IPS-18c (cell line): ENCODE measurements at regions not wholly inside any gene's neighbourhood (a gene's known extent, or its start where the extent isn't known, plus 50 kb on each side); places are given as distances from the start of the nearest gene placed in this dataset.
"Not testable (repeated sequence)": the region's sequence is repeated elsewhere in the genome, so short reads cannot be mapped to it uniquely, and the experiment has no call there.

Experiments
- H3K4me3 ChIP-seq: 2 replicates; pipeline ENCODE4 v1.7.0; 2013; ENCODE audit warnings: low read depth, mild to moderate bottlenecking, low read length, moderate library complexity; ENCODE audit not compliant: insufficient read depth
- H3K9me3 ChIP-seq: one replicate; pipeline ENCODE4 v1.6.1; 2013; ENCODE audit warnings: mild to moderate bottlenecking, low read length, moderate library complexity; ENCODE audit not compliant: control insufficient read depth, insufficient read depth

GRCh38 chr4:66486068-66486467 is 815.8 kb upstream of the EPHA5 start:
- Histone ChIP-seq H3K4me3 (no peak overlapping the region), H3K9me3 (no peaks in the 10 kb centered on the region)

DNA sequence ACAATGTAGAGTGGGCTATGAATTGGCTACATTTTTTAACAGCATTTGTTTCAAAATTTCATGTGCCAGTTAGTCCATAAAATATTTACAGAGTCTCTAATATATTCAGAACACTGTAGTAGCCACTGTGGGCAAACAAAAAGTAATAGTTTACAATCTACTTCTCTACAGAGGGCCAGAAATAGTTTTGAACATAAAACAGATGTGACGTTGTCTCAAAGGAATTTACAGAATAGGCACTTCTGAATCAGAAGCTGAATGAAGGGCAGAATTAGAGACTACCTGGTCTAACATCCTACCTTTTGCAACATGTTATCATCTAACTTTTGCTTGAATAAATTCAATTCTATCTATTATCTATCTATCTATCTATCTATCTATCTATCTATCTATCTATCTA is 811.9 kb upstream of the EPHA5 start:
- no peak overlapping the region for H3K4me3 ChIP-seq
- no peaks in the 10 kb centered on the region for H3K9me3 ChIP-seq

- H3K4me3 ChIP-seq = no peak overlapping the region
- H3K9me3 ChIP-seq = no peaks in the 10 kb centered on the region
These were observed 805.3 kb upstream of the EPHA5 start for GRCh38 chr4:66475596-66475995.

DNA sequence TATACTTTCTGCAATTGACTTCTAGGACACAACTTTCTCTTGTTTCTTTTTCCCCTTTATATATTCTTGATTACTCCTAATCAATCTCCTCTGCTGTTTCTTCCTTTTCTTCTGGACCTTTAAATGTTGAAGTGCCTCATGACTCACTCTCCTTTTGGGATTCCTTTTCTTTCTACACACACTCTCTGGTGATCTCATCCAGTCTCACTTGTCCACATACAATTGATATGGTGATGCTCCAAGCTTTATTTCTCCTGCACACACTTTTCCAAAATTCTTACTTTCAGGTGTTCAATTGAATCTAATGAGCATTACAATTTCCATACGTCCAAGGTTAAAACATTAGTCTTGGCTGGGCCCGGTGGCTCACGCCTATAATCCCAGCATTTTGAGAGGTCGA is 794.8 kb upstream of the EPHA5 start:
- Histone ChIP-seq H3K4me3 (no peak overlapping the region), H3K9me3 (peaks cover 5% of the 10 kb centered on the region)

DNA sequence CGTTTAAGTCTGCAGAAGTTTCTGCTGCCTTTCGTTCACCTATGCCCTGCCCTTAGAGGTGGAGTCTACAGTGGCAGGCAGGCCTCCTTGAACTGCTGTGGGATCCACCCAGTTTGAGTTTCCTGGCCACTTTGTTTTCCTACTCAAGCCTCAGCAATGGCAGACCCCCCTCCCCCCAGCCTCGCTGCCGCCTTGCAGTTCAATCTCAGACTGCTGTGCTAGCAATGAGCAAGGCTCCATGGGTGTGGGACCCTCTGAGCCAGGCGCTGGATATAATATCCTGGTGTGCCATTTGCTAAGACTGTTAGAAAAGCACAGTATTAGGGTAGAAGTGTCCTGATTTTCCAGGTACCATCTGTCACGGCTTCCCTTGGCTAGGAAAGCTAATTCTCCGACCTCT is 792.6 kb upstream of the EPHA5 start:
- not testable (repeated sequence) for H3K9me3 ChIP-seq, H3K4me3 ChIP-seq

- H3K4me3 ChIP-seq = no peak overlapping the region
- peaks cover 3% of the 10 kb centered on the region for H3K9me3 ChIP-seq
These were observed 781.5 kb upstream of the EPHA5 start for GRCh38 chr4:66451741-66452140.

- Histone ChIP-seq H3K4me3 (no peak overlapping the region), H3K9me3 (no peaks in the 10 kb centered on the region)
These were observed 772.7 kb upstream of the EPHA5 start for GRCh38 chr4:66443008-66443407.

DNA sequence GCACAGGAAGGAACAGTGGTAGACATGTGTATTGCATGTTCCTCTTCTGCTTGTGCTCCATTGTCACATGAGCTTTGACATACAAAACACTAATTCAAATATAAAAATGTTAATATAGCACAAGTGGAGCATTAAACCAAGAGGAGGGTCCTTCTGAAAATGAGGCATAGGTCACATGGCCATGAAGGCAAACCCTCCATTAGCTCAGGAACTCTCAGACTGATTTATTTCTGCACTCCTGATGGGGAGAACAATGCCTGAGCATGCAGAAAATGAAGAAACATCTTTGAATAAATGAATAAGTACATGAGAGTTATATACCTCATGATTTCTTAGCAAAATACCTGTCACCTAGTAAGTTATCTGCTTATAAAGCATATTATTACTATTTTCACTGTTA is 769.2 kb upstream of the EPHA5 start:
- Histone ChIP-seq H3K9me3 (no peaks in the 10 kb centered on the region), H3K4me3 (no peak overlapping the region)

GRCh38 chr4:66433706-66434105 is 763.4 kb upstream of the EPHA5 start:
- Histone ChIP-seq H3K4me3 (no peak overlapping the region), H3K9me3 (peaks cover 2% of the 10 kb centered on the region)

DNA sequence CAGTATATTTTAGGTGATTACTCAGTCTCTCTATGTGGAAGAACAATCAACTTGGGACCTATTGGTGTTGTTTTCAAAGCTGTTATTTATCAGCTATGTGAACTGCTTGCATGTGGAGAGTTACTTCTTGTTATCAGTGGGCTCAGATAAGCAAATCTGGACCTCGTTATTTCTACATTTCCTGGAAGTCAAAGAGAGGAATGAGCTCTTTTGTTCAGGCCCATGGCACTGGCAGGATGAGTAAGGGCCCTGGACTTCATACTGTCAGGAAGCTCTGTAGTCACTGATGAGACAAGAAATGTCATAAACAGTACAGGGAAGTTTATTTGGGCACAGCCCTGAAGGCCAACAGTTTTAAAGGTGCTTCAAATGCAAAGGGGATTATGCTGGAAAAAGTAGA is 760.6 kb upstream of the EPHA5 start:
- H3K9me3 ChIP-seq = peaks cover 2% of the 10 kb centered on the region
- no peak overlapping the region for H3K4me3 ChIP-seq

DNA sequence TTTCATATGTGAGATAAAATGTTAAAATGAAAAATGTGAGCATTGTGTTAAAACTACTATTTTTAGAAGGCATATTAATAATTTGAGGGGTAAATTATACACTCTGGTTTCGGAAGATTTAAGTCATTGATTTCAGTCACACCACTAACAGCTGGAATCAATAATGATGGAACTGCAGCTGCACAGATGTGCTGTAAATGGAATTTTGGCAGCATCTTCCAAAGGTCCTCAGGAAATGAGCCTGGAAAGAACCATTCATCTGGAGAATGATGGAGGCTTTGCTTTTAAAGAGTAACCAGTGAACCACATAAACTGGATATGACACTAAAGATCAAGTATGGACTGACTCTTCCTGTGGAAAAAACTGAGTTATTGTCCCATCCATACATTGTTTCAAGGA is 759.0 kb upstream of the EPHA5 start:
- Histone ChIP-seq H3K9me3 (peaks cover under 1% of the 10 kb centered on the region), H3K4me3 (no peak overlapping the region)

DNA sequence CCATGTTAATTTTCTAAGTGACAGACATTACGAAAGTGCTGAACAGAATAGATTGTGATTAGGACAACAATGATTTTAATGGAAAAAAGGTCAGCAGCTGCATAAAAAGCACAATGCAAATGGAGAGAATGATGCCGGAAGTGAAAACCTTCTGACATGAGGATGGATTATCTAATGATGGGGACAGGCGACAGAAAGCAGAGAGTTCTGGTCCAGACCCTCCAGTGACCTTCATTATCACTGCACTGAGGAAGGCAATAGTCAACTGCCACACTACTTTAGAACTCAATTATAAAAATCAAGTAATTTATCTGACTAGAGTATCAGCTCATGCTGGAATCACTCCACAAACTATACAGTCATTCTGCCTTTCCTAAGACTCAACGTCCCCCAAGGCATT is 746.1 kb upstream of the EPHA5 start:
- H3K9me3 ChIP-seq = no peaks in the 10 kb centered on the region
- no peak overlapping the region for H3K4me3 ChIP-seq

- no peaks in the 10 kb centered on the region for H3K9me3 ChIP-seq
- no peak overlapping the region for H3K4me3 ChIP-seq
These were observed 733.9 kb upstream of the EPHA5 start for GRCh38 chr4:66404141-66404540.

- Histone ChIP-seq H3K9me3 (no peaks in the 10 kb centered on the region), H3K4me3 (no peak overlapping the region)
These were observed 706.6 kb upstream of the EPHA5 start for GRCh38 chr4:66376921-66377320.

DNA sequence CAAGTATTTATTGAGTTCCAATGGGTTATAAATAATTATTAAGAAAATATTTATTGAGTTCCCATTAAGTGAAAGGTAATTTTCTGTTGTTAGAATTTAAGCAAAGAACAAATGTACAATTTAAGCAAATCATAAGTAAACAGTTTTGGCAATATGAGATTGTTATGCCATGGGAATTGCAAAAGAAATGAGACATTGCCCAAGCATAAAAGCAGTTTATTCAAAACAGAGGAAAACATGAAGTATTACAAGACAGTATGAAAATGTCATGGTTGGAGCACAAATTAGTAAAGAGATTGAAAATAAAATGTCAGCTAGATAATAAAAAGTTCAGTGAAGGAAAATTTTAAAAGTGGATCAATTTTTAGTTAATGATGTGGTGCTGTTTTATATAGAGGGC is 706.1 kb upstream of the EPHA5 start:
- H3K4me3 ChIP-seq = no peak overlapping the region
- H3K9me3 ChIP-seq = no peaks in the 10 kb centered on the region

DNA sequence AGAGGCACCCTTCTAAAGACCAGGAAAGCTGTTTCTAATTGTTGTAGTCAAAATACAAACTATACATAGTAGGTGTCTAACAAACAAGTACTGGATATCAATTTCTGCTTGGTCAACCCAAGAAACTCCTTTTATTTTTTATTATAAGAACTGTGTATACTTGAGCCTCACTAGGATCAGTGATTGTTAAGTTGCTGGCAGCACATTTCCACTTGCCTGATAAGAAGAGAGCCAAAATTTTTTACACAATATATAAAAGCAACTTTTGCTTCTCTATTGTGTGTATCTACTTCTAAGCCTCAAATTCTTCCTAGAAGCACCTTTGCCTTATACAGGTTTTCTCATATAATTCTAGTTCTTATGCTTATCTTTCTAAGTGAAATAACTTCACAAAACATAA is 703.0 kb upstream of the EPHA5 start:
- Histone ChIP-seq H3K9me3 (no peaks in the 10 kb centered on the region), H3K4me3 (no peak overlapping the region)

DNA sequence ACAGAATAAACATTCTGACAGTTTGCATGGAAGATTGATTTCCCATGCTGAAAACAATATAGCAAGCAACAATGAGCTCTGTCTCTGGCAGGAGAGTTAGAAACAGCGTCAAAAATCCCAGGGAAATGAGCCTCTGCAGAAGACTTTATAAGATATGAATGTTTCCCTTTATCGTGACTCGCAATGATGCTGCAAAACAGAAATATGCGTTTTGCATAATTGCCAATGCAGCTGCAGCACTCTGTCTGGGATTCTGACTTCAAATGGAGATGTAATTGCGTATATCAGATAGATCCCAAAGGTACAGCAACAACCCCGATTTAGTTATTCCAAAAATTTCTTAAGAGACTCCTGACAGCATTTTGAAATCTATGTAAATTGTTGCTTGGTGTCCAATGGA is 702.4 kb upstream of the EPHA5 start:
- H3K9me3 ChIP-seq = no peaks in the 10 kb centered on the region
- no peak overlapping the region for H3K4me3 ChIP-seq

DNA sequence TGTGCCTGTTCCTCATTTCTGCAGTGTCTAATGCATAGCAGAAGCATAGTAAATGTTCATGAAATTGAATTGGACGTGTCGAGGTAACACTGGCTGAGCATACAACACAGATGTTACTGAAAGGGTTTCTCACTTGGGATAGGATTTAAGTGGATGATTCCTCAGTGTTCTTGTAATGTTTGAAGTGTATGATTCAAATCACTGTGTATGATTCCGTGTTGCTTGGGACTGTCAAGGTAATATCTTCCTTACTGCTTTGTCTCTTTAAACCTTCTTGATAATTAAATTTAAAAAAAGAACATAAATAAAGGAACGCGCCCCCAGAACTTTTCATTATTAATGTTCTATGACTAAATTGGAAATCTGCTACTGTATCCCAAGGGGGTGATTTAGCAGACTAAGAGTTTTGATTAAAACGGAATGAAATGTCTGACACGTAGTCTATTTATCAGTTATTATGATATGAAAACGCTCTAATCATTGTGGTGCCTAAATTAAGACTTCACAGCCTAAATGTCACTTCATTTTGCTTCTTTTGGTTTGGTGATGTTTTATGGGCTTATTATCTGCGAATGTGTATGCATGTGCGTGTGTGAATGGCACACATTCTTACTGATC is 696.9 kb upstream of the EPHA5 start:
- Histone ChIP-seq H3K9me3 (no peaks in the 10 kb centered on the region), H3K4me3 (no peak overlapping the region)

GRCh38 chr4:66360395-66360794 is 690.1 kb upstream of the EPHA5 start:
- not testable (repeated sequence) for H3K9me3 ChIP-seq, H3K4me3 ChIP-seq
